AG04450 (cell line): ENCODE measurements at regions not wholly inside any gene's neighbourhood (a gene's known extent, or its start where the extent isn't known, plus 50 kb on each side); places are given as distances from the start of the nearest gene placed in this dataset.
A peak's percentile ranks its signal among the peaks of the same experiment; 100 is the strongest.
"Not testable (repeated sequence)": the region's sequence is repeated elsewhere in the genome, so short reads cannot be mapped to it uniquely, and the experiment has no call there.

ENCODE experiments used
- CTCF ChIA-PET: fragments of 300-600, 350-600 bp; formaldehyde crosslinking; extraction: SDS; loops from one replicate; lab custom pipeline; 2022; ENCODE audit warnings: antibody characterized with exemption, inconsistent platforms; lab: Charles Lee
- POLR2A ChIA-PET: fragments of 350-600 bp; formaldehyde crosslinking; extraction: SDS; loops from one replicate; lab custom pipeline; 2021; ENCODE audit warnings: antibody characterized with exemption, inconsistent platforms; lab: Yijun Ruan, JAX
- DNase-seq: peaks from one replicate; pipeline ENCODE4 v3.0.0-alpha.2; 2011; ENCODE audit warnings: low read depth, low spot score
- H3K27ac ChIP-seq: one replicate; pipeline ENCODE4 v1.5.1; 2012; ENCODE audit warnings: low read depth, low read length, control low read depth
- H3K27me3 ChIP-seq: one replicate; pipeline ENCODE4 v1.6.0; 2012; ENCODE audit warnings: low read length; ENCODE audit not compliant: control insufficient read depth, insufficient read depth
- H3K4me3 ChIP-seq: 2 replicates; pipeline ENCODE4 v1.5.1; 2011; ENCODE audit warnings: mild to moderate bottlenecking, low read depth, low read length, control low read depth
- H3K9me3 ChIP-seq: 2 replicates; pipeline ENCODE4 v1.5.1; 2012; ENCODE audit warnings: low read length; ENCODE audit not compliant: control insufficient read depth, insufficient read depth
- CTCF ChIP-seq: IDR thresholded peaks from 2 replicates; pipeline ENCODE4 v1.5.1; 2011; ENCODE audit warnings: low read depth, low read length, control low read depth, inconsistent platforms

GRCh38 chr11:130677486-130678153 is 229.2 kb downstream of the ADAMTS15 start:
- Histone ChIP-seq H3K27me3 (no peaks in the 10 kb centered on the region), H3K4me3 (no peak overlapping the region)
- POLR2A ChIA-PET: interaction anchor here (0.8 kb wide), 1 partner anchor 32 kb away, joined by 3 read pairs; no protein-coding TSS in a partner anchor

GRCh38 chr11:130679247-130679646 is 230.8 kb downstream of the ADAMTS15 start:
- ChIA-PET POLR2A (no interaction called here), CTCF (interaction anchor here (1.1 to 1.8 kb wide), 2 partner anchors 16 to 183 kb away, joined by 3 to 4 read pairs; no protein-coding TSS in a partner anchor)
- DNase-seq: no peak
- TF ChIP-seq CTCF: no peak
- Histone ChIP-seq H3K9me3 (peaks cover 3% of the 10 kb centered on the region; the same call in 1 of the 2 replicates), H3K27ac (no peak overlapping the region), H3K27me3 (no peaks in the 10 kb centered on the region), H3K4me3 (no peak overlapping the region)

More at GRCh38 chr11:130677486-130678153, 229.2 kb downstream of the ADAMTS15 start:
- no peak for TF ChIP-seq CTCF
- Histone ChIP-seq H3K27ac (no peak overlapping the region), H3K9me3 (peaks cover 3% of the 10 kb centered on the region; the same call in 1 of the 2 replicates)
- CTCF ChIA-PET: interaction anchor here (0.6 to 1.8 kb wide), 2 partner anchors 185 to 244 kb away, joined by 3 to 4 read pairs; no protein-coding TSS in a partner anchor
- DNase-seq: peak; percentile 45

GRCh38 chr11:130682471-130682870 is 233.8 kb downstream of the SNX19 start:
- H3K27me3 ChIP-seq, CTCF ChIA-PET, H3K9me3 ChIP-seq, POLR2A ChIA-PET, H3K27ac ChIP-seq, DNase-seq, H3K4me3 ChIP-seq: not testable (repeated sequence)

GRCh38 chr11:130689222-130689908 is 226.9 kb downstream of the SNX19 start:
- no peak overlapping the region for H3K27ac ChIP-seq
- no peak for DNase-seq
- H3K4me3 ChIP-seq: no peak overlapping the region
- CTCF ChIA-PET: interaction anchor here (0.9 to 1.1 kb wide), 2 partner anchors 17 to 258 kb away, joined by 3 read pairs; no protein-coding TSS in a partner anchor
- TF ChIP-seq CTCF: no peak
- no peaks in the 10 kb centered on the region for H3K9me3 ChIP-seq
- POLR2A ChIA-PET: interaction anchor here (0.6 kb wide), 1 partner anchor 284 kb away, joined by 3 read pairs; no protein-coding TSS in a partner anchor
- H3K27me3 ChIP-seq: no peaks in the 10 kb centered on the region

GRCh38 chr11:130691581-130691980 is 224.7 kb downstream of the SNX19 start:
- no peaks in the 10 kb centered on the region for H3K9me3 ChIP-seq
- no peak overlapping the region for H3K27ac ChIP-seq
- H3K4me3 ChIP-seq: no peak overlapping the region
- ChIA-PET CTCF (no interaction called here), POLR2A (no interaction called here)
- H3K27me3 ChIP-seq: peaks cover 4% of the 10 kb centered on the region
- TF ChIP-seq CTCF: no peak
- DNase-seq: no peak
